ENCODE measurements at regions not wholly inside any gene's neighbourhood (a gene's known extent, or its start where the extent isn't known, plus 50 kb on each side); places are given as distances from the start of the nearest gene placed in this dataset.

GRCh38 chr6:147742440-147742839, 233.9 kb downstream of the SAMD5 start:
- TF ChIP-seq RAD21 (IDR thresholded peaks at IDR 0.05; ENCODE audit: low read depth) (0 out of 2 replicates have a peak, but pooled peaks have one; percentile 14), SIN3A (IDR thresholded peaks at IDR 0.05; ENCODE audit: low read depth) (no peak), CTCF (IDR thresholded peaks at IDR 0.05 in 2 of 3, conservative IDR thresholded peaks at IDR 0.05 in 1 of 3; ENCODE audit: borderline replicate concordance in 1 of 3, insufficient read depth in 1 of 3, low read depth in 2 of 3, low read length in 2 of 3) (peak in 1 of 3 experiments; percentile 24; a peak in 1 of 6 replicates)
